ENCODE measurements at regions not wholly inside any gene's neighbourhood (a gene's known extent, or its start where the extent isn't known, plus 50 kb on each side); places are given as distances from the start of the nearest gene placed in this dataset.

GRCh38 chr2:19503406-19503805 is 145.0 kb upstream of the OSR1 start:
- intact Hi-C loops (cut with DNase I): no loop called here
- TF ChIP-seq, protein P1, sequence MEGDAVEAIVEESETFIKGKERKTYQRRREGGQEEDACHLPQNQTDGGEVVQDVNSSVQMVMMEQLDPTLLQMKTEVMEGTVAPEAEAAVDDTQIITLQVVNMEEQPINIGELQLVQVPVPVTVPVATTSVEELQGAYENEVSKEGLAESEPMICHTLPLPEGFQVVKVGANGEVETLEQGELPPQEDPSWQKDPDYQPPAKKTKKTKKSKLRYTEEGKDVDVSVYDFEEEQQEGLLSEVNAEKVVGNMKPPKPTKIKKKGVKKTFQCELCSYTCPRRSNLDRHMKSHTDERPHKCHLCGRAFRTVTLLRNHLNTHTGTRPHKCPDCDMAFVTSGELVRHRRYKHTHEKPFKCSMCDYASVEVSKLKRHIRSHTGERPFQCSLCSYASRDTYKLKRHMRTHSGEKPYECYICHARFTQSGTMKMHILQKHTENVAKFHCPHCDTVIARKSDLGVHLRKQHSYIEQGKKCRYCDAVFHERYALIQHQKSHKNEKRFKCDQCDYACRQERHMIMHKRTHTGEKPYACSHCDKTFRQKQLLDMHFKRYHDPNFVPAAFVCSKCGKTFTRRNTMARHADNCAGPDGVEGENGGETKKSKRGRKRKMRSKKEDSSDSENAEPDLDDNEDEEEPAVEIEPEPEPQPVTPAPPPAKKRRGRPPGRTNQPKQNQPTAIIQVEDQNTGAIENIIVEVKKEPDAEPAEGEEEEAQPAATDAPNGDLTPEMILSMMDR (IDR thresholded peaks at IDR 0.05): no peak
- no peak for ATAC-seq
- H3K9me3 ChIP-seq: no peaks in the 10 kb centered on the region
- H3K4me3 ChIP-seq: no peak overlapping the region
- peaks cover 0 to 3% (median 0%) of the 10 kb centered on the region in 7 donors for H3K27me3 ChIP-seq
- DNase-seq: no peak
- H3K4me1 ChIP-seq: no peaks in the 10 kb centered on the region
- H3K36me3 ChIP-seq: no peaks in the 10 kb centered on the region
- no peak overlapping the region for H3K27ac ChIP-seq
- WGBS, 2 donors: 90 to 95% methylated on average over 4 of the region's 4 CpGs

DNA sequence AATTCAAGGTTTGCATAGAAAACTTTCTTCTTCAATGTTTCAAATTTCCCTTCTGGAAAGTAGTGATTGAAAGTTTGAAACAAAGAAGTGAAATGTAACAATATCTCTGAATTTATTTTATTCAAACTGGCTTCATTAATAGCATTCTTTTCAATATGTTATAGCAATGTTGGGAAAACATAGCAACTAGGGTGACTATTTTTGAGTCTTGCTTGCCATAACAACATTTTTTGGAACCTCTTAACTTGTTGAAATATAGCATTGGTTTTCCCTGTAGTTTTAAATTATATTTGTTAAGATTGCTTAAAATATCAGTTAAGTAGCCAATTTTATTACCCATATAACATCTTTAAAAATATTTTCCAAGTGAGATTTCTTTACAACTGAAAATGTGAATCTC is 141.7 kb upstream of the OSR1 start:
- TF ChIP-seq, protein P1 (IDR thresholded peaks at IDR 0.05): no peak
- no peak for DNase-seq
- ATAC-seq: no peak
- Histone ChIP-seq H3K36me3 (no peaks in the 10 kb centered on the region), H3K4me3 (no peak overlapping the region), H3K27ac (no peak overlapping the region), H3K27me3 (no peaks in the 10 kb centered on the region), H3K4me1 (no peaks in the 10 kb centered on the region), H3K9me3 (no peaks in the 10 kb centered on the region)
- intact Hi-C loops (cut with DNase I): no loop called here

DNA sequence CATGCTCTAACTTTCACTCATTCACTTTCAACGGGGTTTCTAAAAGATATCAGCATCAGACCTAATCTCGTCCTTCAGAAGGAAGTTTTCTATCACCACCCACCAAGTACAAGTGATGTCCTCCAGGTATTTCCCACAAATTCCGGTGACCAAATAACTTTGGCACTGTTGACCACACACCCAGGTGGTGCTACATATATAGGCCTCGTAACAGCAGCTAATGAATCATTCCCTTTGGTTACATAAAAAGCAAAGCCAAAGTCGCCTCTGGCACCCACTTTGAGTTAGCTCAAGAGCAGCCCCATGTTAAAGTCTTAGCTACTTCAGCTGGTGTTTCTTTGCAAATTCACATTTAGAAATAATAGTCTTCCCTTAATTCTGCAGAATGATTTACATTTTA is 138.2 kb upstream of the OSR1 start:
- no peaks in the 10 kb centered on the region for H3K9me3 ChIP-seq
- 57 to 63% methylated on average over 5 of the region's 5 CpGs for WGBS, 2 donors
- no peak for DNase-seq
- intact Hi-C loops (cut with DNase I): no loop called here
- no peaks in the 10 kb centered on the region for H3K36me3 ChIP-seq
- no peak for ATAC-seq
- no peak overlapping the region for H3K27ac ChIP-seq
- TF ChIP-seq, protein P1 (IDR thresholded peaks at IDR 0.05): no peak
- no peaks in the 10 kb centered on the region for H3K27me3 ChIP-seq
- H3K4me3 ChIP-seq: no peak overlapping the region
- H3K4me1 ChIP-seq: no peaks in the 10 kb centered on the region

DNA sequence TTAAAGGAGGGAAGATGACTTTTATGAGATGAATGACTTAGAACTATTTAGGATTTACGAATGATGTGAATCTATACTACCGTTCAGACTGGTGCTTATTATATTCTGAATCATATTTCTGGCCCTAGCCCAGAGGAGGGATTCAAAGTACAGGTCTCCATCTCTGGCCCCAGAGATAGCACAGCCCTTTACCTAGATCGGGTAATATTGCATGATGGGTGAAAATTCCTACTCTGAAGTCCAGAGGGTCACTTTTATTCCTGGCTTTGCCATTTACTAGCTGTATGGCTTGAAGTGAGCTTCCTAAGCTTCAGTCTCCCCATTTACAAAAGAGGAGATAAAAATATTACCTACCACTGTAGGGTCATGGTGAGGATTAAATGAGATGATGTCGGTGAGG is 135.8 kb upstream of the OSR1 start:
- WGBS, 2 donors: 85% methylated on average over 4 of the region's 4 CpGs
- peaks cover 0 to 7% (median 0%) of the 10 kb centered on the region in 9 donors for H3K4me1 ChIP-seq
- no peak for DNase-seq
- TF ChIP-seq, protein P1 (IDR thresholded peaks at IDR 0.05): no peak
- no peaks in the 10 kb centered on the region for H3K9me3 ChIP-seq
- intact Hi-C loops (cut with DNase I): no loop called here
- H3K36me3 ChIP-seq: no peaks in the 10 kb centered on the region
- no peak overlapping the region for H3K27ac ChIP-seq
- no peak overlapping the region for H3K4me3 ChIP-seq
- ATAC-seq: no peak
- no peaks in the 10 kb centered on the region for H3K27me3 ChIP-seq

- H3K27ac ChIP-seq: no peak overlapping the region
- 63 to 70% methylated on average over 3 of the region's 3 CpGs for WGBS, 2 donors
- intact Hi-C loops (cut with DNase I): no loop called here
Observed at GRCh38 chr2:19491796-19492195, 133.4 kb upstream of the OSR1 start.

More at GRCh38 chr2:19491796-19492195, 133.4 kb upstream of the OSR1 start:
- Histone ChIP-seq H3K4me1 (peaks cover 0 to 7% (median 0%) of the 10 kb centered on the region in 9 donors), H3K36me3 (no peaks in the 10 kb centered on the region), H3K9me3 (no peaks in the 10 kb centered on the region), H3K27me3 (no peaks in the 10 kb centered on the region), H3K4me3 (no peak overlapping the region)
- DNase-seq (no peak), ATAC-seq (no peak)
- TF ChIP-seq, protein P1 (IDR thresholded peaks at IDR 0.05): no peak
